IMR-90 (cell line): ENCODE measurements at regions not wholly inside any gene's neighbourhood (a gene's known extent, or its start where the extent isn't known, plus 50 kb on each side); places are given as distances from the start of the nearest gene placed in this dataset.

ENCODE experiments used
- ATAC-seq: fragments of 200-7000 bp; cut with Tn5 transposase; 2 replicates; pipeline ENCODE4 v1.9.1; 2020; ENCODE audit warnings: low read depth, mild to moderate bottlenecking, moderate library complexity
- BruUV-seq: library from RNA; stranded (reverse); fragments of 400-500 nt; replicated peaks from 2 replicates; lab custom pipeline; 2021; lab: Mats Ljungman, UMichigan
- CTCF ChIA-PET: fragments of 300-600 bp; formaldehyde crosslinking; extraction: SDS; loops from one replicate; lab custom pipeline; 2021; ENCODE audit warnings: antibody characterized with exemption; lab: Yijun Ruan, JAX
- POLR2A ChIA-PET: fragments of 300-600 bp; sonication (Branson Sonifier 250); formaldehyde crosslinking; loops from one replicate; lab custom pipeline; 2022; ENCODE audit warnings: antibody characterized with exemption; ENCODE audit not compliant: unreplicated experiment; lab: Charles Lee
- DNase-seq: peaks from one replicate; pipeline ENCODE4 v3.0.0; 2013
- H2AFZ ChIP-seq: replicated peaks from 2 replicates; pipeline ENCODE3; 2013; ENCODE audit warnings: low read length, mild to moderate bottlenecking; ENCODE audit not compliant: poor library complexity
- H2AK5ac ChIP-seq: 2 replicates; pipeline ENCODE4 v1.6.1; 2013; ENCODE audit warnings: low read depth, low read length, inconsistent platforms
- H2AK9ac ChIP-seq: replicated peaks from 2 replicates; pipeline ENCODE3; 2013; ENCODE audit warnings: mild to moderate bottlenecking, low read depth, low read length, moderate library complexity; ENCODE audit not compliant: poor library complexity
- H2BK120ac ChIP-seq: 2 replicates; pipeline ENCODE4 v1.6.1; 2013; ENCODE audit warnings: low read depth, low read length, inconsistent platforms
- H2BK15ac ChIP-seq: 3 replicates; pipeline ENCODE4 v1.6.1; 2013; ENCODE audit warnings: low read depth, low read length, inconsistent platforms
- H2BK20ac ChIP-seq: 2 replicates; pipeline ENCODE4 v1.6.1; 2013; ENCODE audit warnings: low read depth, mild to moderate bottlenecking, inconsistent platforms, low read length, moderate library complexity
- H2BK5ac ChIP-seq: 2 replicates; pipeline ENCODE4 v1.6.1; 2013; ENCODE audit warnings: mild to moderate bottlenecking, low read depth, low read length, inconsistent platforms; ENCODE audit not compliant: poor library complexity, severe bottlenecking
- H3K14ac ChIP-seq: replicated peaks from 2 replicates; pipeline ENCODE4 v1.6.1; 2013; ENCODE audit warnings: low read depth, low read length, inconsistent platforms
- H3K18ac ChIP-seq: 2 replicates; pipeline ENCODE4 v1.6.1; 2013; ENCODE audit warnings: low read depth, low read length, control low read depth
- H3K23ac ChIP-seq: 2 replicates; pipeline ENCODE4 v1.6.1; 2013; ENCODE audit warnings: low read depth, low read length, inconsistent platforms
- H3K27ac ChIP-seq: 2 replicates; pipeline ENCODE4 v1.5.1; 2013; ENCODE audit warnings: mild to moderate bottlenecking, control low read depth, low read length; ENCODE audit not compliant: insufficient read depth
- H3K27me3 ChIP-seq: 2 replicates; pipeline ENCODE4 v1.6.1; 2013; ENCODE audit warnings: low read length; ENCODE audit not compliant: control insufficient read depth, insufficient read depth
- H3K36me3 ChIP-seq: 2 replicates; pipeline ENCODE4 v1.6.1; 2013; ENCODE audit warnings: low read length, mixed read lengths; ENCODE audit not compliant: control insufficient read depth, insufficient read depth
- H3K4ac ChIP-seq: 2 replicates; pipeline ENCODE4 v1.6.1; 2013; ENCODE audit warnings: low read depth, low read length, inconsistent platforms
- H3K4me1 ChIP-seq: 2 replicates; pipeline ENCODE4 v1.6.1; 2013; ENCODE audit warnings: low read length, mixed read lengths; ENCODE audit not compliant: control insufficient read depth, insufficient read depth
- H3K4me2 ChIP-seq: 2 replicates; pipeline ENCODE4 v1.6.1; 2013; ENCODE audit warnings: low read depth, mild to moderate bottlenecking, control low read depth, low read length, moderate library complexity
- H3K4me3 ChIP-seq: 2 replicates; pipeline ENCODE4 v1.5.1; 2013; ENCODE audit warnings: low read depth, mild to moderate bottlenecking, control low read depth, low read length, moderate library complexity; ENCODE audit not compliant: insufficient read depth
- H3K56ac ChIP-seq: 2 replicates; pipeline ENCODE4 v1.6.1; 2013; ENCODE audit warnings: low read length, inconsistent platforms; ENCODE audit not compliant: insufficient read depth; ENCODE audit errors: extremely low read depth
- H3K79me1 ChIP-seq, 2 experiments: 2 replicates each; pipeline ENCODE4 v1.6.1; 2013; ENCODE audit warnings: low read length in 2 of 2, inconsistent platforms in 1 of 2, low read depth in 1 of 2
- H3K9ac ChIP-seq: 2 replicates; pipeline ENCODE4 v1.6.1; 2013; ENCODE audit warnings: low read depth, low read length, control low read depth
- H3K9me1 ChIP-seq: 2 replicates; pipeline ENCODE4 v1.6.1; 2013; ENCODE audit warnings: low read length, inconsistent platforms; ENCODE audit not compliant: insufficient read depth
- H3K9me3 ChIP-seq: 2 replicates; pipeline ENCODE4 v1.6.1; 2013; ENCODE audit warnings: low read length; ENCODE audit not compliant: control insufficient read depth, insufficient read depth
- H4K20me1 ChIP-seq: 2 replicates; pipeline ENCODE4 v1.6.1; 2013; ENCODE audit warnings: low read length, inconsistent platforms; ENCODE audit not compliant: insufficient read depth
- H4K5ac ChIP-seq: 2 replicates; pipeline ENCODE4 v1.6.1; 2013; ENCODE audit warnings: mild to moderate bottlenecking, low read depth, low read length, control low read depth
- H4K8ac ChIP-seq, 2 experiments: 2 replicates each; pipeline ENCODE4 v1.6.1; 2013; ENCODE audit warnings: low read depth in 2 of 2, low read length in 2 of 2, control low read depth in 1 of 2, inconsistent platforms in 1 of 2
- H4K91ac ChIP-seq: 2 replicates; pipeline ENCODE4 v1.6.1; 2013; ENCODE audit warnings: low read depth, low read length, inconsistent platforms; ENCODE audit not compliant: insufficient read depth
- BHLHE40 ChIP-seq: fragments of 150-350 bp; IDR thresholded peaks from 2 replicates; pipeline ENCODE4 v1.6.1; 2016; ENCODE audit warnings: mild to moderate bottlenecking, low read depth, low read length
- CEBPB ChIP-seq: IDR thresholded peaks from 2 replicates; pipeline ENCODE4 v1.6.1; 2012; ENCODE audit warnings: low read depth, low read length, improper control_type of control experiment
- CHD1 ChIP-seq: IDR thresholded peaks from 2 replicates; pipeline ENCODE4 v1.6.1; 2012; ENCODE audit warnings: low read depth, low read length, improper control_type of control experiment
- FOS ChIP-seq: fragments of 150-350 bp; IDR thresholded peaks from 2 replicates; pipeline ENCODE4 v1.6.1; 2016; ENCODE audit warnings: low read depth, low read length
- MAFK ChIP-seq: IDR thresholded peaks from 2 replicates; pipeline ENCODE4 v1.6.1; 2012; ENCODE audit warnings: low read depth, low read length, improper control_type of control experiment
- MAZ ChIP-seq: IDR thresholded peaks from 2 replicates; pipeline ENCODE4 v1.6.1; 2012; ENCODE audit warnings: low read depth, mild to moderate bottlenecking, low read length, improper control_type of control experiment, moderate library complexity, borderline replicate concordance
- MXI1 ChIP-seq: IDR thresholded peaks from 2 replicates; pipeline ENCODE4 v1.6.1; 2012; ENCODE audit warnings: low read depth, mild to moderate bottlenecking, low read length, moderate library complexity, borderline replicate concordance
- NFE2L2 ChIP-seq: fragments of 150-350 bp; IDR thresholded peaks from 2 replicates; pipeline ENCODE4 v1.6.1; 2016; ENCODE audit warnings: low read depth, mild to moderate bottlenecking, low read length
- POLR2A ChIP-seq: IDR thresholded peaks from 2 replicates; pipeline ENCODE4 v1.6.1; 2012; ENCODE audit warnings: mild to moderate bottlenecking, low read depth, low read length
- RAD21 ChIP-seq: IDR thresholded peaks from 2 replicates; pipeline ENCODE4 v1.6.1; 2012; ENCODE audit warnings: low read length, improper control_type of control experiment
- RCOR1 ChIP-seq: IDR thresholded peaks from 2 replicates; pipeline ENCODE4 v1.6.1; 2012; ENCODE audit warnings: mild to moderate bottlenecking, low read length, improper control_type of control experiment; ENCODE audit not compliant: insufficient replicate concordance
- RFX5 ChIP-seq: IDR thresholded peaks from 2 replicates; pipeline ENCODE4 v1.8.0; 2012; ENCODE audit warnings: low read depth, mild to moderate bottlenecking, low read length, moderate library complexity
- SMC3 ChIP-seq: fragments of 150-350 bp; IDR thresholded peaks from 2 replicates; pipeline ENCODE4 v1.6.1; 2016; ENCODE audit warnings: low read depth, mild to moderate bottlenecking, antibody characterized with exemption, low read length, moderate library complexity
- WGBS, 2 experiments: methylation state at CpG; one replicate each; pipeline versions ENCODE4 v1.1.5 to v1.1.7; 2013; ENCODE audit warnings: missing lambda C conversion rate in 2 of 2; ENCODE audit not compliant: insufficient read length in 1 of 2; ENCODE audit errors: extremely low coverage in 2 of 2; 5-methylcytosine and 5-hydroxymethylcytosine counted together
- dilution Hi-C: fragments of 300-500 bp; cut with HindIII; formaldehyde crosslinking; loops from one replicate; pipeline ENCODE4 v1.14.3; 2018; ENCODE audit warnings: low sequenced_read_pairs; ENCODE audit not compliant: unreplicated experiment
- in situ Hi-C: fragments of 300-500 bp; cut with MboI; formaldehyde crosslinking; loops from 3 replicates; pipeline ENCODE4 v1.14.3; 2019; ENCODE audit warnings: low sequenced_read_pairs, inconsistent platforms, mixed read lengths
- intact Hi-C: fragments of 100-400 bp; cut with micrococcal nuclease; formaldehyde crosslinking; loops from 2 replicates; pipeline ENCODE4 v1.10.0; 2022
- TF ChIP-seq, protein P1 (sequence below): fragments of 150-350 bp; IDR thresholded peaks from 2 replicates; pipeline ENCODE4 v1.6.1; 2016; ENCODE audit warnings: low read depth, mild to moderate bottlenecking, low read length, moderate library complexity, borderline replicate concordance
- TF ChIP-seq, protein P2 (sequence below): conservative IDR thresholded peaks from 2 replicates; pipeline ENCODE4 v1.5.1; 2012; ENCODE audit warnings: mild to moderate bottlenecking, low read depth, low read length, improper control_type of control experiment
- TF ChIP-seq, protein P3 (sequence below): fragments of 150-350 bp; IDR thresholded peaks from 2 replicates; pipeline ENCODE4 v1.6.1; 2017; ENCODE audit warnings: mild to moderate bottlenecking, antibody characterized with exemption, low read length, low read depth

DNA sequence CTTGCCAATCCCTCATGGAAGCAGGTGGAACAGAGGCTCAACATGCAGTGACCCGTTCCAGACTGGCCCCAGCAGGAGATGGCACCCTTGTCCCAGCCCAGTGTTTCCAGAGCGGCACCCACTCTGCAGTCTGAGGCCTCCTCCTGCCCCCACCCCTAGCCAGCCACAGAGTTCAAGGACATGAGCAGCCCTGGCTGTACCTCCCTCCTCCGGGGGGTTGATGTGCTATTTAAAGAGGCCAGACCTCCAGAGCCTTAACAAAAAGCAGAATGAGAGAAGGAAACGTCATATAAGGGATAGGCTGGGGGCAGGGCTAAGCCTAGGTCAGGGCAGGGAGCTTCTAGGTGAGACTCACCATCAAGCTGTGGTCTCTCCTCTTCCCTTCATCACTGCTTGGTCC, 115.7 kb upstream of the NANOS1 start:
- intact Hi-C loops = no loop called here
- CTCF ChIA-PET = no interaction called here
- Histone ChIP-seq H3K18ac (no peak overlapping the region), H4K5ac (no peak overlapping the region), H2AK9ac (no peak overlapping the region), H3K4me3 (no peak overlapping the region), H3K4me1 (peaks cover 12% of the 10 kb centered on the region), H2BK120ac (no peak overlapping the region), H3K9me1 (no peaks in the 10 kb centered on the region), H3K56ac (no peak overlapping the region), H2AFZ (no peak overlapping the region), H3K4ac (no peak overlapping the region), H4K91ac (no peak overlapping the region), H3K27ac (no peak overlapping the region), H3K79me1 (no peaks in the 10 kb centered on the region), H4K8ac (no peak overlapping the region), H2AK5ac (no peak overlapping the region), H3K9me3 (no peaks in the 10 kb centered on the region), H2BK15ac (no peak overlapping the region), H3K4me2 (no peak overlapping the region), H3K36me3 (no peaks in the 10 kb centered on the region), H2BK5ac (no peak overlapping the region), H3K27me3 (no peaks in the 10 kb centered on the region), H3K23ac (no peak overlapping the region), H4K20me1 (no peaks in the 10 kb centered on the region), H3K9ac (no peak overlapping the region), H2BK20ac (no peak overlapping the region), H3K14ac (no peak overlapping the region)
- TF ChIP-seq NFE2L2 (no peak), CEBPB (no peak), RAD21 (no peak), RCOR1 (no peak), CHD1 (no peak), MAZ (no peak), RFX5 (no peak), POLR2A (no peak), FOS (no peak), SMC3 (no peak), BHLHE40 (no peak), MXI1 (no peak), MAFK (no peak)
- TF ChIP-seq, protein P1, sequence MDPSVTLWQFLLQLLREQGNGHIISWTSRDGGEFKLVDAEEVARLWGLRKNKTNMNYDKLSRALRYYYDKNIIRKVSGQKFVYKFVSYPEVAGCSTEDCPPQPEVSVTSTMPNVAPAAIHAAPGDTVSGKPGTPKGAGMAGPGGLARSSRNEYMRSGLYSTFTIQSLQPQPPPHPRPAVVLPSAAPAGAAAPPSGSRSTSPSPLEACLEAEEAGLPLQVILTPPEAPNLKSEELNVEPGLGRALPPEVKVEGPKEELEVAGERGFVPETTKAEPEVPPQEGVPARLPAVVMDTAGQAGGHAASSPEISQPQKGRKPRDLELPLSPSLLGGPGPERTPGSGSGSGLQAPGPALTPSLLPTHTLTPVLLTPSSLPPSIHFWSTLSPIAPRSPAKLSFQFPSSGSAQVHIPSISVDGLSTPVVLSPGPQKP = no peak
- TF ChIP-seq, protein P2, sequence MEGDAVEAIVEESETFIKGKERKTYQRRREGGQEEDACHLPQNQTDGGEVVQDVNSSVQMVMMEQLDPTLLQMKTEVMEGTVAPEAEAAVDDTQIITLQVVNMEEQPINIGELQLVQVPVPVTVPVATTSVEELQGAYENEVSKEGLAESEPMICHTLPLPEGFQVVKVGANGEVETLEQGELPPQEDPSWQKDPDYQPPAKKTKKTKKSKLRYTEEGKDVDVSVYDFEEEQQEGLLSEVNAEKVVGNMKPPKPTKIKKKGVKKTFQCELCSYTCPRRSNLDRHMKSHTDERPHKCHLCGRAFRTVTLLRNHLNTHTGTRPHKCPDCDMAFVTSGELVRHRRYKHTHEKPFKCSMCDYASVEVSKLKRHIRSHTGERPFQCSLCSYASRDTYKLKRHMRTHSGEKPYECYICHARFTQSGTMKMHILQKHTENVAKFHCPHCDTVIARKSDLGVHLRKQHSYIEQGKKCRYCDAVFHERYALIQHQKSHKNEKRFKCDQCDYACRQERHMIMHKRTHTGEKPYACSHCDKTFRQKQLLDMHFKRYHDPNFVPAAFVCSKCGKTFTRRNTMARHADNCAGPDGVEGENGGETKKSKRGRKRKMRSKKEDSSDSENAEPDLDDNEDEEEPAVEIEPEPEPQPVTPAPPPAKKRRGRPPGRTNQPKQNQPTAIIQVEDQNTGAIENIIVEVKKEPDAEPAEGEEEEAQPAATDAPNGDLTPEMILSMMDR = no peak
- TF ChIP-seq, protein P3, sequence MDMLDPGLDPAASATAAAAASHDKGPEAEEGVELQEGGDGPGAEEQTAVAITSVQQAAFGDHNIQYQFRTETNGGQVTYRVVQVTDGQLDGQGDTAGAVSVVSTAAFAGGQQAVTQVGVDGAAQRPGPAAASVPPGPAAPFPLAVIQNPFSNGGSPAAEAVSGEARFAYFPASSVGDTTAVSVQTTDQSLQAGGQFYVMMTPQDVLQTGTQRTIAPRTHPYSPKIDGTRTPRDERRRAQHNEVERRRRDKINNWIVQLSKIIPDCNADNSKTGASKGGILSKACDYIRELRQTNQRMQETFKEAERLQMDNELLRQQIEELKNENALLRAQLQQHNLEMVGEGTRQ = no peak
- POLR2A ChIA-PET = no interaction called here
- dilution Hi-C loops = no loop called here
- ATAC-seq = no peak
- no CpG with 5 or more reads among the region's 4 CpGs for WGBS, 2 experiments
- BruUV-seq = no TSS peak
- in situ Hi-C loops = no loop called here
- no peak for DNase-seq
